Transverse colon (tissue), 4 donors: ENCODE measurements at regions not wholly inside any gene's neighbourhood (a gene's known extent, or its start where the extent isn't known, plus 50 kb on each side); places are given as distances from the start of the nearest gene placed in this dataset.

ENCODE experiments used
- DNase-seq: peaks from one replicate; pipeline ENCODE4 v3.0.0-alpha.2; 2019
- H3K27ac ChIP-seq, 4 donors: fragments of 200-600 bp; sonication (generic); 2 replicates each; pipeline ENCODE4 v1.5.1; 2016 to 2018; ENCODE audit warnings: inconsistent platforms in 4 of 4
- H3K27me3 ChIP-seq: fragments of 200-600 bp; sonication (generic); 2 replicates; pipeline ENCODE4 v1.5.1; 2017; ENCODE audit warnings: inconsistent platforms
- H3K36me3 ChIP-seq, 4 donors: fragments of 200-600 bp; sonication (generic); 2 replicates each; pipeline ENCODE4 v1.5.1; 2017 to 2019; ENCODE audit warnings: inconsistent platforms in 4 of 4
- H3K4me1 ChIP-seq, 4 donors: fragments of 200-600 bp; sonication (generic); 2 replicates each; pipeline ENCODE4 v1.5.1; 2017 to 2020; ENCODE audit warnings: inconsistent platforms in 4 of 4
- H3K4me3 ChIP-seq, 4 donors: fragments of 200-600 bp; sonication (generic); 1 replicate in 1 of 4; 2 replicates in 3 of 4; pipeline versions ENCODE4 v1.5.1 to v1.6.1; 2017 to 2019; ENCODE audit warnings: inconsistent platforms in 4 of 4
- H3K9me3 ChIP-seq, 2 donors: fragments of 200-600 bp; sonication (generic); 2 replicates each; pipeline ENCODE4 v1.5.1; 2017 to 2019; ENCODE audit warnings: inconsistent platforms in 2 of 2
- EP300 ChIP-seq: sonication (generic); formaldehyde crosslinking; IDR thresholded peaks from one replicate; pipeline ENCODE4 v1.6.1; 2017; ENCODE audit warnings: antibody characterized with exemption, low read depth
- POLR2A ChIP-seq: fragments of 450-650 bp; IDR thresholded peaks from one replicate; pipeline ENCODE4 v1.6.1; 2016; ENCODE audit warnings: antibody characterized with exemption, mild to moderate bottlenecking, moderate library complexity
- POLR2AphosphoS5 ChIP-seq, 3 donors: sonication (generic); formaldehyde crosslinking; IDR thresholded peaks; one replicate each; pipeline ENCODE4 v1.6.1; 2016; ENCODE audit warnings: antibody characterized with exemption in 3 of 3
- WGBS, 2 donors: methylation state at CpG; one replicate each; pipeline ENCODE4 v1.1.5; 2018; ENCODE audit warnings: low coverage in 1 of 2; 5-methylcytosine and 5-hydroxymethylcytosine counted together
- in situ Hi-C, 4 donors: fragments of 200-750 bp; cut with MboI; loops; one replicate each; pipeline versions ENCODE4 v1.15.0 to v1.15.1; 2017; ENCODE audit warnings: low sequenced_read_pairs in 3 of 4, low pct_ligation_motif_present in 1 of 4, low pct_unique_long_range_greater_than_20kb in 1 of 4
- intact Hi-C: fragments of 100-400 bp; cut with DNase I; formaldehyde crosslinking; loops from one replicate; pipeline ENCODE4 v1.15.1; 2023; ENCODE audit warnings: low total_unique reads
- TF ChIP-seq, protein P1 (sequence below), 5 experiments: fragments of 200-600 bp in 3 of 5; fragments of 450-650 bp in 2 of 5; sonication (generic) in 3 of 5; IDR thresholded peaks; 1 replicate in 2 of 5; 2 replicates in 3 of 5; pipeline ENCODE4 v1.5.1; 2016 to 2017; ENCODE audit warnings: antibody characterized with exemption in 5 of 5, inconsistent platforms in 3 of 5, mild to moderate bottlenecking in 2 of 5, moderate library complexity in 1 of 5

DNA sequence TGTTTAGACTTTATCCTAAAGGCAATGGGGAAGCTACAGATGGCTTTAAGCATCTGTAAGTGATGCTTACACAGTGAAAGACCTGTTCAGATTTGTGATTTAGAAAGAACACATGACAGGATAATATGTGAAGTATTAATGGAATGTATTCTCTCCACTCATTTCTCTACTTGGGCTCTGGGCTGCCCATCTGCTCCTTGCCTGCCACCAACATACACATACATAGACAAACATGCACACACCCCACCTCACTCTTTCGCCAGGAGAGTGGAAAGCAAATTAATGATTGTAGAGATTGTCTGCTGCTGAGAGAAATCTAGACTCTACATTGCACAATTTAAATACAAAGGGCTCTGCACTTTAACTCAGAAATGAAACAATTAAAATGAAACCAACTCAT, 61.0 kb upstream of the NFE2L2 start:
- Histone ChIP-seq H3K4me3 (no peak overlapping the region), H3K27me3 (no peaks in the 10 kb centered on the region), H3K9me3 (no peaks in the 10 kb centered on the region), H3K36me3 (no peaks in the 10 kb centered on the region), H3K4me1 (peaks cover 0 to 40% (median 20%) of the 10 kb centered on the region in 4 donors), H3K27ac (peak overlapping the region in 2 of 4 donors; percentile 10 to 18)
- no peak for DNase-seq
- TF ChIP-seq, protein P1, sequence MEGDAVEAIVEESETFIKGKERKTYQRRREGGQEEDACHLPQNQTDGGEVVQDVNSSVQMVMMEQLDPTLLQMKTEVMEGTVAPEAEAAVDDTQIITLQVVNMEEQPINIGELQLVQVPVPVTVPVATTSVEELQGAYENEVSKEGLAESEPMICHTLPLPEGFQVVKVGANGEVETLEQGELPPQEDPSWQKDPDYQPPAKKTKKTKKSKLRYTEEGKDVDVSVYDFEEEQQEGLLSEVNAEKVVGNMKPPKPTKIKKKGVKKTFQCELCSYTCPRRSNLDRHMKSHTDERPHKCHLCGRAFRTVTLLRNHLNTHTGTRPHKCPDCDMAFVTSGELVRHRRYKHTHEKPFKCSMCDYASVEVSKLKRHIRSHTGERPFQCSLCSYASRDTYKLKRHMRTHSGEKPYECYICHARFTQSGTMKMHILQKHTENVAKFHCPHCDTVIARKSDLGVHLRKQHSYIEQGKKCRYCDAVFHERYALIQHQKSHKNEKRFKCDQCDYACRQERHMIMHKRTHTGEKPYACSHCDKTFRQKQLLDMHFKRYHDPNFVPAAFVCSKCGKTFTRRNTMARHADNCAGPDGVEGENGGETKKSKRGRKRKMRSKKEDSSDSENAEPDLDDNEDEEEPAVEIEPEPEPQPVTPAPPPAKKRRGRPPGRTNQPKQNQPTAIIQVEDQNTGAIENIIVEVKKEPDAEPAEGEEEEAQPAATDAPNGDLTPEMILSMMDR (IDR thresholded peaks at IDR 0.05) = no peak
- TF ChIP-seq POLR2AphosphoS5 (IDR thresholded peaks at IDR 0.05) = no peak
- no peak for TF ChIP-seq EP300
- no peak for TF ChIP-seq POLR2A
- WGBS, 2 donors = 62 to 63% methylated on average over 1 of the region's 1 CpG
- intact Hi-C loops (no loop called here), in situ Hi-C loops (loop anchor here in 2 of 4 donors (25.0 kb wide), 2 partner anchors 287 to 412 kb away; a partner anchor contains a TSS)

DNA sequence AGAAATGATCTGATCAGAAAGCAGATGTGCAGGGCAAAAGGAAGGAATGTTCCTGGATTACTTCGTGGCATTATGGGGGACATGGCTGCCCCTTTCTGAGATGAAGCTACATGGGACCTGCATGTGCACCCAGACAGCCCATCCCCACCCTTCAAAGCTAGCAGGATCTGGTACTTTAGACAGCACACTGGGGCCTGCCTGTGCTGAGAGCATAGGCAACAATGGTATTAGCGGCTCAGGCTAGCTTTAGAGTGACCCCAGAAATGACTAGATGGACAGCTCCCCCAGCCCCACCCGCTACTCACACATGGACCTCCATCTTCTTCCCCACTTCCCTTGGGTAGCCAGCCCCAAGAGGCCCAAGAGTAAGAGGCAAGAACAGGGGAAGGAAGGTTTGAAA, 61.5 kb upstream of the NFE2L2 start:
- DNase-seq = no peak
- Histone ChIP-seq H3K9me3 (no peaks in the 10 kb centered on the region), H3K4me1 (peaks cover 0 to 40% (median 20%) of the 10 kb centered on the region in 4 donors), H3K4me3 (no peak overlapping the region), H3K27me3 (no peaks in the 10 kb centered on the region), H3K36me3 (no peaks in the 10 kb centered on the region), H3K27ac (no peak overlapping the region)
- WGBS, 2 donors = 86% methylated on average over 3 of the region's 3 CpGs; no CpG with 5 or more reads in 1 of the 2 donors
- in situ Hi-C loops = loop anchor here in 2 of 4 donors (25.0 kb wide), 2 partner anchors 286 to 411 kb away; a partner anchor contains a TSS
- intact Hi-C loops = no loop called here
- no peak for TF ChIP-seq POLR2AphosphoS5 (IDR thresholded peaks at IDR 0.05)
- TF ChIP-seq EP300 = no peak
- no peak for TF ChIP-seq POLR2A
- TF ChIP-seq, protein P1 (IDR thresholded peaks at IDR 0.05) = no peak

DNA sequence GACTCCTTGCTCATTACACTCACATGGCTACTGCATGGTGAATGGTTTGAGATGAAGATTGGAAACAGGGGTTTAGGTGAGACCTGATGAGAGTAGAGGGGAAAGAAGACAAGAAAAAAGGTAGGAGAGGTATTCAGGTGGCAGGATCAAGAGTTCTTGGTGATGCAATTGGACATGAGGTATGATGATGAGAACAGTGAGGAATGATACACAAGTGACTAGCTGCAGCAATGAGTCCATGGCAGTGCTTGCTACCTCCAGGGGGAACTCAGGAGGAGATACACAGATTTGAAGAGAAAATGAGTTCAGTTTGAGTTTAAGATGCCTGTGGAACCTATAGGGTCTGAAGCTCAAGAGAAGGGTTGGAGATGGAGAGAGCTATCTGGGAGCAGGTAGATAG, 62.1 kb upstream of the NFE2L2 start:
- intact Hi-C loops = no loop called here
- no peaks in the 10 kb centered on the region for H3K36me3 ChIP-seq
- no peak for TF ChIP-seq EP300
- no peak for TF ChIP-seq POLR2AphosphoS5 (IDR thresholded peaks at IDR 0.05)
- TF ChIP-seq, protein P1 (IDR thresholded peaks at IDR 0.05) = no peak
- TF ChIP-seq POLR2A = no peak
- H3K9me3 ChIP-seq = no peaks in the 10 kb centered on the region
- peaks cover 0 to 41% (median 20%) of the 10 kb centered on the region in 4 donors for H3K4me1 ChIP-seq
- H3K4me3 ChIP-seq = no peak overlapping the region
- H3K27me3 ChIP-seq = no peaks in the 10 kb centered on the region
- H3K27ac ChIP-seq = no peak overlapping the region
- no peak for DNase-seq
- in situ Hi-C loops = loop anchor here in 2 of 4 donors (25.0 kb wide), 2 partner anchors 286 to 411 kb away; a partner anchor contains a TSS

DNA sequence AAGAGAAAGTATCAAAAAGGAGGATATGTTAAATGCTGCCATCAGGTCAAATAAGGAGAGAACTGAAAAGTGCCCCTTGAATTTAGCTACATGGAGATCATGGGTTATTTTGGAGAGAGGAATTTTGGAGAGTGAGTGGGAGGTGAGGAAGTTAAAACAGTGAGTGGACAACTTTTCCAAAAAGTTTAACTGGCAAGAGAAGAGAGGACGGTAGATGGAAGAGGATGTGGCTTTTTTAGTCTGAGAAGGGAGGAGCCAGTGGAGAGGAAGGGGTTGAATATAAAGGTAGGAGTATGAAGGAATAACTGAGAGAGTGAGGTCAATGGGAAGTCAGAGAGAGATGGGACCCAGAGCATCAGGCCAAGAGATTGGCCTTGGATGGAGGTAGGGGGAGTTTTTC, 62.5 kb upstream of the NFE2L2 start:
- no peaks in the 10 kb centered on the region for H3K36me3 ChIP-seq
- H3K9me3 ChIP-seq = no peaks in the 10 kb centered on the region
- in situ Hi-C loops = loop anchor here in 2 of 4 donors (25.0 kb wide), 2 partner anchors 285 to 410 kb away; a partner anchor contains a TSS
- peaks cover 0 to 45% (median 17%) of the 10 kb centered on the region in 4 donors for H3K4me1 ChIP-seq
- WGBS, 2 donors = 64 to 68% methylated on average over 1 of the region's 1 CpG
- no peak overlapping the region for H3K27ac ChIP-seq
- intact Hi-C loops = no loop called here
- no peaks in the 10 kb centered on the region for H3K27me3 ChIP-seq
- no peak overlapping the region for H3K4me3 ChIP-seq
- no peak for DNase-seq
- TF ChIP-seq EP300 (no peak), POLR2A (no peak), POLR2AphosphoS5 (IDR thresholded peaks at IDR 0.05) (no peak)
- TF ChIP-seq, protein P1 (IDR thresholded peaks at IDR 0.05) = no peak
